ENCODE measurements at regions not wholly inside any gene's neighbourhood (a gene's known extent, or its start where the extent isn't known, plus 50 kb on each side); places are given as distances from the start of the nearest gene placed in this dataset.

DNA sequence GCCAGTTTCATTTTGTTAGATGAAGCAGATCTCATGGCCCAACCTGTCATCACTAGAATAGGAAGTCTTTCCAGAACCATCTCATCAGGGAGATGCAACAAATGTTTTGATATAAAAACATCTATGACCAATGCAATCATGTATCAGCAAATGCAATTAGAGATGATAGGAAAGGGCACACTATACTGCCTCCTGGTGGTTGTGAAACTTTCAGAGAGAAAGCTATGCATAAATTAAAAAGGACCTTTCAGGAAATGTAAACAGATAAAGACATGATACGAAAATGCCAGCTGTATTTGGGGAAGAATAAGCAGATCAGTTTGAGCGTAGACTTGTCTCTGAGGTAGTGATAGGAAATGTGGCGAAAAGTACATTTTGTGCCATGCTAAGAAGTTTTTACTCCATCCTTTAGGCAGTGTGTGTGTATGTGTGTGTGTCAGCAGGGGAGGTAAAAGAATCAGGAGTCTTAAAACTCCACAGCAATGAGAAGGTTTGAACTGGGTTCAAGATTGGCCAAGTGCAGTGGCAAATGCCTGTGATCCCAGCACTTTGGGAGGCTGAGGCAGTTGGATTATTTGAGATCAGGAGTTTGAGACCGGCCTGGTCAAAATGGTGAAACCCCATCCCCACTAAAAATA is 479.3 kb downstream of the CPS1 start:
- peak; percentile 81 for TF ChIP-seq CTCF (conservative IDR thresholded peaks at IDR 0.05; ENCODE audit: low read length)
- TF ChIP-seq EZH2phosphoT487 (IDR thresholded peaks at IDR 0.05; ENCODE audit: borderline replicate concordance, low read depth, low read length): no peak
